HepG2 (cell line): ENCODE measurements at regions not wholly inside any gene's neighbourhood (a gene's known extent, or its start where the extent isn't known, plus 50 kb on each side); places are given as distances from the start of the nearest gene placed in this dataset.
"Not testable (repeated sequence)": the region's sequence is repeated elsewhere in the genome, so short reads cannot be mapped to it uniquely, and the experiment has no call there.

Source experiments
- HCFC1 ChIP-seq: fragments of 150-350 bp; IDR thresholded peaks from 2 replicates; pipeline ENCODE4 v1.6.1; 2014; ENCODE audit warnings: low read depth, low read length
- MXI1 ChIP-seq: IDR thresholded peaks from 3 replicates; pipeline ENCODE4 v1.6.1; 2012; ENCODE audit warnings: low read depth, low read length, inconsistent platforms, borderline replicate concordance
- TF ChIP-seq, protein P1 (sequence below): fragments of 450-650 bp; IDR thresholded peaks from 2 replicates; pipeline ENCODE4 v1.6.1; 2017

DNA sequence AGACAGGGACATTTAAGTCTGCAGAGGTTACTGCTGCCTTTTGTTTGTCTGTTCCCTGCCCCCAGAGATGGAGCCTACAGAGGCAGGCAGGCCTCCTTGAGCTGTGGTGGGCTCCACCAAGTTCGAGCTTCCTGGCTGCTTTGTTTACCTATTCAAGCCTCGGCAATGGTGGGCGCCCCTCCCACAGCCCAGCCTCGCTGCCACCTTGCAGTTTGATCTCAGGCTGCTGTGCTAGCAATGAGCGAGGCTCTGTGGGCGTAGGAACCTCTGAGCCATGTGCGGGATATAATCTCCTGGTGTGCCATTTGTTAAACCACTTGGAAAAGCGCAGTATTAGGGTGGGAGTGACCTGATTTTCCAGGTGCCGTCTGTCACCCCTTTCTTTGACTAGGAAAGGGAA is 942.8 kb upstream of the CELF2 start:
- TF ChIP-seq, protein P1, sequence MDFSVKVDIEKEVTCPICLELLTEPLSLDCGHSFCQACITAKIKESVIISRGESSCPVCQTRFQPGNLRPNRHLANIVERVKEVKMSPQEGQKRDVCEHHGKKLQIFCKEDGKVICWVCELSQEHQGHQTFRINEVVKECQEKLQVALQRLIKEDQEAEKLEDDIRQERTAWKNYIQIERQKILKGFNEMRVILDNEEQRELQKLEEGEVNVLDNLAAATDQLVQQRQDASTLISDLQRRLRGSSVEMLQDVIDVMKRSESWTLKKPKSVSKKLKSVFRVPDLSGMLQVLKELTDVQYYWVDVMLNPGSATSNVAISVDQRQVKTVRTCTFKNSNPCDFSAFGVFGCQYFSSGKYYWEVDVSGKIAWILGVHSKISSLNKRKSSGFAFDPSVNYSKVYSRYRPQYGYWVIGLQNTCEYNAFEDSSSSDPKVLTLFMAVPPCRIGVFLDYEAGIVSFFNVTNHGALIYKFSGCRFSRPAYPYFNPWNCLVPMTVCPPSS = not testable (repeated sequence)
- TF ChIP-seq MXI1, HCFC1: not testable (repeated sequence)
